ENCODE measurements at regions not wholly inside any gene's neighbourhood (a gene's known extent, or its start where the extent isn't known, plus 50 kb on each side); places are given as distances from the start of the nearest gene placed in this dataset.

DNA sequence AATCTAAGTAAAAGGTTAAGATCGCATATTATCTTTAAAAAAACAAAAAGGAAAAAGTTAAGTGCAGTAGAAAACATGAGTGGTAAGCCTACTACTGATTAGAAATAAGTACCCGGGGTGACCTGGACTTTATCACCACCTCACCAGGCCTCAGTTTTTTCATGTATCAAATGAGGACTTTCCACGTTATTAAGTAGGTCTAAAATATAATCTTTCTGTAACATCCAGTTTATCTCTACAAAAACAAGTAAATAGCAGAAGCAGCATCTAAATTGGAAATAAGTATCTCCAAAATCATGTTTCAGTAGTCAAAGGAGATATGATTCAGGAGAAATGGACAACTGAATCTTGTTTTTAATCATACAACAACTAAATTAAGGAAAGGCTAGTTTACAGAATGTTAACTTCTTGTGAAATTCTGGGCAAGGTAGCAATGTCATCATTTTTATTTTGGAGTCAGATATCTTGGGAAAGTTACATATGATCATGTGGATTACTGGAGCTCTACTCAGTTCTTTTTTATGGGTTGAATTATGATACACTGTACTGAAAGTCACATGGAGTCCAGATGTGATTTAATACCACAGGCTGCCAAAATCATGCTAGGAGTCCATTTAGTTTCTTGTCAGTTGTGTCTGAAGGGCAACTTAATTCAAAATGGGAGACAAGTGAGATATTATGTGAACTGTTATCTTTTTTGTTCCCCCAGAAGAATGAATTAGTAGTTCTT lies 114.7 kb upstream of the PRL start:
- Histone ChIP-seq H3K4me3 (no peak overlapping the region), H3K36me3 (ENCODE audit: insufficient read depth, low read length) (no peaks in the 10 kb centered on the region), H3K9ac (ENCODE audit: insufficient read length) (no peak overlapping the region), H3K27ac (0 out of 2 replicates have a peak overlapping the region, but pooled peaks have one; percentile 32), H3K9me3 (ENCODE audit: low read depth, low read length) (no peaks in the 10 kb centered on the region)
- DNase-seq (ENCODE audit: low read depth, low spot score) = no peak
- no peak for TF ChIP-seq POLR2AphosphoS5 (IDR thresholded peaks at IDR 0.05; ENCODE audit: borderline replicate concordance, low read depth, low read length)
- TF ChIP-seq EZH2 (IDR thresholded peaks at IDR 0.05) = no peak
- no peak for TF ChIP-seq FOXP2 (optimal IDR thresholded peaks at IDR 0.05; ENCODE audit: control extremely low read depth, extremely low read length, insufficient read depth)

DNA sequence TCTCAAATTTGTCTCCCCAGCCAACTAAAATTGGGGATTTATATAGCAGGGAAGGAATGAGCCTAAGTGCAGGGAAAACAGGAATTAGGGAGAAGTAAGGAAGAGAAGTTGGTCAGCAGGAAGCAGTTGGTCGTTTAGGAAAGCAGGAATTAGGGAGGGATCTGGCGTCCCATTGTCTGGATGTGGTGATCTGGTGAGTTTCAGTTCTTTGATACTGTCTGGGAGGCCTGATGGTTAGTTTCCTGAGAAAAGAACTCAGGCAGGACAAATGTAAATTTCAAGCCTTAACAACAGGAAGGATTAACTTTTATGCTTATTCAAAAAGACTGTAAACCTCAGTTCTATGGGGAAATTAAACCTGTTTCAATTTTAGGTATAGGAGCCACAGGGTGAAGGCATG lies 116.2 kb upstream of the PRL start:
- Histone ChIP-seq H3K9ac (ENCODE audit: insufficient read length) (no peak overlapping the region), H3K27ac (peak overlapping the region; percentile 43; the same call in 1 of the 2 replicates)
- no peak for TF ChIP-seq EZH2 (IDR thresholded peaks at IDR 0.05)
- no peak for TF ChIP-seq FOXP2 (optimal IDR thresholded peaks at IDR 0.05; ENCODE audit: control extremely low read depth, extremely low read length, insufficient read depth)
- no peak for TF ChIP-seq POLR2AphosphoS5 (IDR thresholded peaks at IDR 0.05; ENCODE audit: borderline replicate concordance, low read depth, low read length)

DNA sequence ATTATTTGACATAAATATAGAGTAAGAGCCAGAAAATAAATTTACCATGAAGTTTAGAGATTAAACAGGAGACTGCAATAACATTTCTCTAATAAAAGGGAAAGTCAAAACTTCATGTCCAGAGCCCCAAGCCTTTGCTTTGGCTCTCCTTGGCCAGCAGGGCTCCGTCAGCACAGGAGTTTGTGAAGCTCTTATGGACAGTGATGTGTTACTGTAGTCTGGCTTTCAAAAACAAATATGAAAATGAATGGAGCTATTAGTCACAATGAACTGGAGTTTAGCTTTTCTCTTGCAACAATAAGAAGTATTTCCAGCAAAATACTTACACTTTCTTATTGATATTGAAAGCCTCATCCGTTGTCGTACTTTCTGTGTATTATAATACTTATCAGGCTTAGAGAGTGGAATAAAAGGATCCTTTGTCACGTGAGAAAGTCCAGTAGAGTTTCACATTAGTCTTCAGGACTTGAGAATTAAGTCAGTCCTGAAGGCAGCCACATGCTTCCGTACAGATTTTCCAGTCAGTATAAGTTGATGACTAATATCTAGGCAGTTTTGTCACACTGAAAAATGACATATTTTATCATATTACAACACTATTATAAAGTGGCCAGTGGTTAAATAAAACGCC lies 117.0 kb upstream of the PRL start:
- H3K9me3 ChIP-seq (ENCODE audit: low read depth, low read length) = peaks cover under 1% of the 10 kb centered on the region; the same call in 1 of the 2 replicates
- H3K27ac ChIP-seq = peak overlapping the region; percentile 43; the same call in 1 of the 2 replicates
- TF ChIP-seq EZH2 (IDR thresholded peaks at IDR 0.05) (no peak), POLR2AphosphoS5 (IDR thresholded peaks at IDR 0.05; ENCODE audit: borderline replicate concordance, low read depth, low read length) (no peak), FOXP2 (optimal IDR thresholded peaks at IDR 0.05; ENCODE audit: control extremely low read depth, extremely low read length, insufficient read depth) (no peak)
- no peaks in the 10 kb centered on the region for H3K36me3 ChIP-seq (ENCODE audit: insufficient read depth, low read length)
- no peak overlapping the region for H3K4me3 ChIP-seq
- H3K9ac ChIP-seq (ENCODE audit: insufficient read length) = no peak overlapping the region
- no peak for DNase-seq (ENCODE audit: low read depth, low spot score)

More for the DNA sequence above, 116.2 kb upstream of the PRL start:
- H3K4me3 ChIP-seq = no peak overlapping the region
- H3K36me3 ChIP-seq (ENCODE audit: insufficient read depth, low read length) = no peaks in the 10 kb centered on the region
- H3K9me3 ChIP-seq (ENCODE audit: low read depth, low read length) = no peaks in the 10 kb centered on the region
- no peak for DNase-seq (ENCODE audit: low read depth, low spot score)

DNA sequence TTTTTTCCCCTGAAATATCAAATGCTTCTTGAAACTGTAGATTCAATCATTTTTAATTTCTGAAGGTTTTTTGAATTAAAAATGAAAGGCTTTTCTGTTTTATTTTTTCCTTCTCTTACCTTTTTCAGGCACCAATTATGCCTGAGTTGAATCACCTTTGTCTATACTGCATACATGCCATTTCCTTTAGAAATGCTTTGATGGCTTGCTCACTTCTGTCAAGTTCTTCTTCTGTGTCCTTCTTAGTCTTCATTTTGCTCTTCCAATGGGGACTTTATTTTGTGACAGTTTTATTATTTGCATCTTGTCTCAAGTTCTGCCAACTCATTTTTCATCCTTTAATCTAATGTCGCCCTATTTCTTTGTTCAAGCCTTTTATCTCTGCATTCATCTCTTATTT lies 121.9 kb upstream of the PRL start:
- no peak overlapping the region for H3K27ac ChIP-seq
- H3K4me3 ChIP-seq = no peak overlapping the region
- TF ChIP-seq EZH2 (IDR thresholded peaks at IDR 0.05) (no peak), POLR2AphosphoS5 (IDR thresholded peaks at IDR 0.05; ENCODE audit: borderline replicate concordance, low read depth, low read length) (no peak), FOXP2 (optimal IDR thresholded peaks at IDR 0.05; ENCODE audit: control extremely low read depth, extremely low read length, insufficient read depth) (no peak)
- H3K36me3 ChIP-seq (ENCODE audit: insufficient read depth, low read length) = no peaks in the 10 kb centered on the region
- H3K9ac ChIP-seq (ENCODE audit: insufficient read length) = no peak overlapping the region
- H3K9me3 ChIP-seq (ENCODE audit: low read depth, low read length) = peaks cover 14% of the 10 kb centered on the region; the same call in 1 of the 2 replicates
- no peak for DNase-seq (ENCODE audit: low read depth, low spot score)

DNA sequence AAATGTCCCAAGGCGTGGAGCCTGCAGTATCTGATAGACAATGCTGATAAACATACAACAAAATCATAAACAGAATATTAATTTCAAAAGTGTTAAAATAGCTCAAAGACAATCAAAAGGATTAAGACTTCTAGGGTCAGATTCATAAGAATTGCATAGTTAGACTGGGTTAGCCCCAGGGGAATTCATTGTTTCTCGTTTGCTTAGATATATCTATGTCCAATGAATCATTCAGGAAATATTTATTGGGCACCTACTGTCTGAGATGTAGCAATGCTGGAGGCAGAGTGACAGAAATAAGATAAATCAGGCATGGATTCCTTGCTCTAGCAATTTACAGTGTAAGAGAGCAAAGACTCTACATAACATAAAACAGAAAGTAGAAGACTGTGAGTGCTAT lies 124.4 kb upstream of the PRL start:
- TF ChIP-seq POLR2AphosphoS5 (IDR thresholded peaks at IDR 0.05; ENCODE audit: borderline replicate concordance, low read depth, low read length) = no peak
- no peak for TF ChIP-seq FOXP2 (optimal IDR thresholded peaks at IDR 0.05; ENCODE audit: control extremely low read depth, extremely low read length, insufficient read depth)
- TF ChIP-seq EZH2 (IDR thresholded peaks at IDR 0.05) = no peak
- Histone ChIP-seq H3K36me3 (ENCODE audit: insufficient read depth, low read length) (no peaks in the 10 kb centered on the region), H3K4me3 (no peak overlapping the region), H3K9ac (ENCODE audit: insufficient read length) (no peak overlapping the region), H3K9me3 (ENCODE audit: low read depth, low read length) (peaks cover 14% of the 10 kb centered on the region), H3K27ac (no peak overlapping the region)
- DNase-seq (ENCODE audit: low read depth, low spot score) = no peak

DNA sequence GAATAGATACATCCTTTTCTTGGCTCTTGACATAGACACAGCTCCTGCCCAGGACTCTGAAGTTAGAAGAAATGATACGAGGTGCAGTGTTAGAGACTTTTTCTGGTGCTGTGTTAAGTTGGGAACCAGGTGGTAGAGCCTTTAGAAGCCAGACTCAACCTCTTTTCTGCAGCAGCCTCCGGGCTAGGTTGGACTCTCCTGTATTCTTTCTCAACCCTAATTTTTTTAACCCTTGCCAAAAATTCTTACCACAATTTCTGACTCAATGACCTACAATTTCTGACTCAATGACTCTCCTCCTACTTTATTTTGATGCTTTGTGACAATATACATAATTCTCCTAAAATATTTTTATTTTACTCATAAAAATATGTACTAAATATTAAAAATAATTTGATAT lies 127.4 kb upstream of the PRL start:
- H3K36me3 ChIP-seq (ENCODE audit: insufficient read depth, low read length) = no peaks in the 10 kb centered on the region
- TF ChIP-seq FOXP2 (optimal IDR thresholded peaks at IDR 0.05; ENCODE audit: control extremely low read depth, extremely low read length, insufficient read depth) = no peak
- no peak for TF ChIP-seq EZH2 (IDR thresholded peaks at IDR 0.05)
- TF ChIP-seq POLR2AphosphoS5 (IDR thresholded peaks at IDR 0.05; ENCODE audit: borderline replicate concordance, low read depth, low read length) = no peak
- no peak for DNase-seq (ENCODE audit: low read depth, low spot score)
- peaks cover 11% of the 10 kb centered on the region for H3K9me3 ChIP-seq (ENCODE audit: low read depth, low read length)
- no peak overlapping the region for H3K27ac ChIP-seq
- no peak overlapping the region for H3K4me3 ChIP-seq
- no peak overlapping the region for H3K9ac ChIP-seq (ENCODE audit: insufficient read length)

DNA sequence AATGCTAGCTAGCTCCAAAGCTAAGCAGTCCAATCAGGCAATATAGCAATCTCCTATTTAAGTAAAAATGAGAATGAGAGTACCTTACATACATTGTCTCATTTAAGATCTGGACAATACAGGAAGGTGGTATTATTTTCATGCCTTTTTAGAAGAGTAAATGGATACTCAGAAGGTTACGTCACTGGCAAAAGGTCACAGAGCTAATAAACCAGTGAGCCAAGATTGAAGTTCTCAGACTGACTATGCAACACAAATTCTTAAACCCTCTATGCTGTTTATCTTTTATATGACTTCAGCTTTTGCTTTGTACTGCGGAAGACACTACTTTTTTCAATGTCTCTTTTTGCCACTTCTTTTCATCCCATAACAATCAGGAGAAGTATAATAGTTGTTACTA lies 135.2 kb upstream of the PRL start:
- no peak for TF ChIP-seq EZH2 (IDR thresholded peaks at IDR 0.05)
- no peak for TF ChIP-seq FOXP2 (optimal IDR thresholded peaks at IDR 0.05; ENCODE audit: control extremely low read depth, extremely low read length, insufficient read depth)
- no peak for TF ChIP-seq POLR2AphosphoS5 (IDR thresholded peaks at IDR 0.05; ENCODE audit: borderline replicate concordance, low read depth, low read length)
- DNase-seq (ENCODE audit: low read depth, low spot score) = no peak
- Histone ChIP-seq H3K27ac (no peak overlapping the region), H3K36me3 (ENCODE audit: insufficient read depth, low read length) (no peaks in the 10 kb centered on the region), H3K4me3 (no peak overlapping the region), H3K9ac (ENCODE audit: insufficient read length) (no peak overlapping the region), H3K9me3 (ENCODE audit: low read depth, low read length) (no peaks in the 10 kb centered on the region)

DNA sequence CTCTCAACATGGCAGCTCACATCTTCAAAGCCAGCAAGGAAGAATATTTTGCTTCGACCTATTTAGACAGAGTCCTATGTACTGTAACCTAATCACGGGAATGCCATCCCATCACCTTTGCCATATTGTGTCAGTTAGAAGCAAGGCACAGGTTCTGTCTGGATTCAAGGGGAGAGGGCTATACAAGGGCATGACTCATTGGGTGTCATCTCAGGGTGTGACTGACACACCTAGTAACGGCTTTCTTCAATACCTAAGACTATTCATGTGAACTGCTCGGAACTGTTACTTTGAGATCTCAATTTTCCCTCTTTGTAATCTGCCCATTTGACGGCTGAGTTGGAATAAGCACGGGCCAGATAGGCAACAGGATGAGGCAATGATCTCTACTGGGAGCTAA lies 135.6 kb upstream of the HDGFL1 start:
- Histone ChIP-seq H3K27ac (no peak overlapping the region), H3K9ac (ENCODE audit: insufficient read length) (no peak overlapping the region), H3K4me3 (no peak overlapping the region), H3K9me3 (ENCODE audit: low read depth, low read length) (no peaks in the 10 kb centered on the region), H3K36me3 (ENCODE audit: insufficient read depth, low read length) (no peaks in the 10 kb centered on the region)
- DNase-seq (ENCODE audit: low read depth, low spot score) = no peak
- TF ChIP-seq POLR2AphosphoS5 (IDR thresholded peaks at IDR 0.05; ENCODE audit: borderline replicate concordance, low read depth, low read length) (no peak), FOXP2 (optimal IDR thresholded peaks at IDR 0.05; ENCODE audit: control extremely low read depth, extremely low read length, insufficient read depth) (no peak)

Measured in SK-N-MC (cell line).